ENCODE measurements at regions not wholly inside any gene's neighbourhood (a gene's known extent, or its start where the extent isn't known, plus 50 kb on each side); places are given as distances from the start of the nearest gene placed in this dataset.
A peak's percentile ranks its signal among the peaks of the same experiment; 100 is the strongest.

DNA sequence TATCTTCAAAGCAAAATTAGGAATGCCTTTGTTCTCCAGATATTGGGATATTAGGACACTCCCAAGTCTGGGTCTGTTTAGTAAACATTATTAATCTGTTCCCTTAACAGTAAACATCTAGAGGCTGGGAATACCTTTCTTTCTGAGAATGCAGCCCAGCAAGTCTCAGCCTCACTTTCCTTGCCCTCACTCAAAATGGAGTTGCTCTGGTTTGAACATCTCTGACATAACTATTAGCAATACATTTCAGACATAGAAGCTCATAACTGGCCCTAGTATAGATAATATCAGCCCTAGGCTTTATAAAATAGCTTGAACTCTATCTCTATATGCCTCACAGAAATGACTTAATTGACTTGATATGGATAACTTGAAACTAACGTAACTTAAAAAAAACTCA, 299.8 kb downstream of the SPATA18 start:
- H3K4me3 ChIP-seq (ENCODE audit: low read depth, low read length), result no peak overlapping the region
- in situ Hi-C loops (cut with HindIII; ENCODE audit: low sequenced_read_pairs), result no loop called here
- TF ChIP-seq, protein P1, sequence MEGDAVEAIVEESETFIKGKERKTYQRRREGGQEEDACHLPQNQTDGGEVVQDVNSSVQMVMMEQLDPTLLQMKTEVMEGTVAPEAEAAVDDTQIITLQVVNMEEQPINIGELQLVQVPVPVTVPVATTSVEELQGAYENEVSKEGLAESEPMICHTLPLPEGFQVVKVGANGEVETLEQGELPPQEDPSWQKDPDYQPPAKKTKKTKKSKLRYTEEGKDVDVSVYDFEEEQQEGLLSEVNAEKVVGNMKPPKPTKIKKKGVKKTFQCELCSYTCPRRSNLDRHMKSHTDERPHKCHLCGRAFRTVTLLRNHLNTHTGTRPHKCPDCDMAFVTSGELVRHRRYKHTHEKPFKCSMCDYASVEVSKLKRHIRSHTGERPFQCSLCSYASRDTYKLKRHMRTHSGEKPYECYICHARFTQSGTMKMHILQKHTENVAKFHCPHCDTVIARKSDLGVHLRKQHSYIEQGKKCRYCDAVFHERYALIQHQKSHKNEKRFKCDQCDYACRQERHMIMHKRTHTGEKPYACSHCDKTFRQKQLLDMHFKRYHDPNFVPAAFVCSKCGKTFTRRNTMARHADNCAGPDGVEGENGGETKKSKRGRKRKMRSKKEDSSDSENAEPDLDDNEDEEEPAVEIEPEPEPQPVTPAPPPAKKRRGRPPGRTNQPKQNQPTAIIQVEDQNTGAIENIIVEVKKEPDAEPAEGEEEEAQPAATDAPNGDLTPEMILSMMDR (IDR thresholded peaks at IDR 0.05; ENCODE audit: low read depth, low read length), result no peak
- no peak for DNase-seq (ENCODE audit: low read depth, low spot score)

DNA sequence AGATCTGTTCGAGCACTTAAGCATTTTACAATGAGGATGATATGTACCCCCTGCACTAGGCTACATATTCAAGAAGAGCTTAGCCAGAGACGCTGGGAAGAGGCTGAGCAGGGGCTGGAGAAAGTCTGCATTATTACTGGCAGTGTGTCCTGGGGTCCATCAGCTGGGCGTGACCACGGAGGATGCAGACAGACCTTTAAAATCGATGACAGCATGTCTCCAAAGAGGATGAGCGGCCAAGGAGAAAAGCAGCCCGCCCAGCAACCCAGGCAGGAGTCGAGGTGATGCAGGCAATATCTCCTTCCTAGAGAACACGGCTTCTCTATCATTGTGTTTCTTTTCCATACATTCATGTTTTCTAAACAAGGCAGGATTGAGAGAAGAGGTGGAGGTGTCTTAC, 300.7 kb downstream of the USP46 start:
- in situ Hi-C loops (cut with HindIII; ENCODE audit: low sequenced_read_pairs), result no loop called here
- TF ChIP-seq, protein P1 (IDR thresholded peaks at IDR 0.05; ENCODE audit: low read depth, low read length), result no peak
- no peak for DNase-seq (ENCODE audit: low read depth, low spot score)
- no peak overlapping the region for H3K4me3 ChIP-seq (ENCODE audit: low read depth, low read length)

DNA sequence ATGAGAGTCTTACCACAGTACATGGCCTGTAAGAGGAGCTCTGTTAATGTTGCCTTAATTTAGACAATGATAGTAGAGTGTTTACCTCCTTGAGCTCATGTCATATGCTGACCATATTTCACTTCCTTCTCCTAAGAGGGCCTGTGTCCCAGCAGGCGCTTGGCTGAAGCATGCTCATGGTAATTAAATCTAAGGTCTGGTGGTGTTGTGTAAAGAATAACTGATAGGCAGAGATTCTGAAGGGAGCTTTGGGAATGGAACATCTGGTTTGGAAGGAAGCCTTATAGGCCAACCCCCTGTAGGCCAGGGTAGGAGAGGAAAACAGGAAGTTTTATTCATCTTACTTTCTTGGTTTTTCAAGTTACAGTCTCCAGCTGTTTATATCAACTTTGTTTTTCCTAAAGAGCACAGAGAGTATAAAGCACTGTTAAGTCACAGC, 300.2 kb downstream of the USP46 start:
- in situ Hi-C loops (cut with HindIII; ENCODE audit: low sequenced_read_pairs), result no loop called here
- DNase-seq (ENCODE audit: low read depth, low spot score), result peak; percentile 38
- no peak overlapping the region for H3K4me3 ChIP-seq (ENCODE audit: low read depth, low read length)
- TF ChIP-seq, protein P1 (IDR thresholded peaks at IDR 0.05; ENCODE audit: low read depth, low read length), result no peak

DNA sequence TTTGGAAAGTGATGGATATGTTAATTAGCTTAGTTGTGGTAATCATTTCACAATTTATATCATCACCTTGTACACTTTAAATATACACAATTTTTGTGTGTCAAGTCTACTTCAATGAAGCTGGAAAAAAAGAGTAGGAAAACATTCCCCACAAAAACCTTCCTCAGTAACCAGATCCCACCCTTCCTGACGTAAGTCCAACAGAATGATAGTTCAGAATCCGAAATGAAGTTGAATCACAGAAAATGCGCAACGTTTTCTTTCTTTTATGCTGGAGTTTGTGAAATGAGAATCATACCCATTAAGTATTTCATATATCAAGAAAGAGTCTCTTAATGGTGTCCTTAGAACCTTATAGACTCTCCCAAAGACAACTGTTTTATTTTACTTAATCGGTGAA, 292.9 kb downstream of the USP46 start:
- H3K4me3 ChIP-seq (ENCODE audit: low read depth, low read length), result no peak overlapping the region
- TF ChIP-seq, protein P1 (IDR thresholded peaks at IDR 0.05; ENCODE audit: low read depth, low read length), result no peak
- no peak for DNase-seq (ENCODE audit: low read depth, low spot score)
- in situ Hi-C loops (cut with HindIII; ENCODE audit: low sequenced_read_pairs), result no loop called here

DNA sequence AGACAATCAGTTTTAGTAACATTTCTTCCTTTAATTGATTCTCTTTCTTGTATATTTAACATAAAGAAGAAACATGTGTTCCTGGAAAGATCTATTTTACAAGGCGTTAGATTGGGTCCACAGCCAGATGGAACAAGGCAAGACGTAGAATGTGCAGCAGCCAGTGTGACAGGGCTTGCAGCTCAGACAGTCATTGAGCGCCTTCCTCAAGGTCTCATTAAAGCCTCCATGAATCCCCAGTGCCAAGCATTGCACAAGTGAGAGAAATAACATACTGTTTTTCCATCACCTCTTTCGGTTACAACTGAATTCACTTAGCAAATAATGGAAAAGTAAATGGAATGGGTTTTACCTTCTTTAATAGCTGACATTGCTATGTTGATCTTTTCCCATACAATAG, 292.5 kb downstream of the USP46 start:
- no peak overlapping the region for H3K4me3 ChIP-seq (ENCODE audit: low read depth, low read length)
- no peak for DNase-seq (ENCODE audit: low read depth, low spot score)
- TF ChIP-seq, protein P1 (IDR thresholded peaks at IDR 0.05; ENCODE audit: low read depth, low read length), result no peak
- in situ Hi-C loops (cut with HindIII; ENCODE audit: low sequenced_read_pairs), result no loop called here

DNA sequence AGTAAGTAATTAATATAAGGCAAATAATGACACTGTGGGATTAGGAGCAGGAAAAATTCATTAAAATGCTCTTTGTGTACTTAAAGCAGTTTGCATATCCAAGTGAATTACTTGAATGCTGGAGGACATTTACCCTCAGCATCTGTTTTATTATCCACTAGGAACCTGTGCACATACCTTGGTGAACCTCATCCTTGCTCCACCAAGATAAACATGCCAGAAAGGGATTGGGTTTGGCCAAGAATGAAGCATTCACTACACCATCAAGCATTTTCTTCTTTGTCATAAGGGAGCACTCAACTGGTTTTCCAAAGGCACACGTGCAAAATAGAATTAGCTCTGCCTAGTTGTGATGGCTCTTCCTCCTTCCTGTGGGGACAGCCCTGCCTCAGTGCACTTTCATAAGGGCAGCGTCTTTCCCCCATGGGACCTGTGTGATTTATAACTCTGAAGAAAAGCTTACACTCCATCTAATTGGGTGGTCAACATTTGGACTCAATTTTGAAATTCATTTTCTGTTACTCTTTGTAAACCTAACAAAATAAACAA, 291.7 kb downstream of the USP46 start:
- in situ Hi-C loops (cut with HindIII; ENCODE audit: low sequenced_read_pairs), result no loop called here
- TF ChIP-seq, protein P1 (IDR thresholded peaks at IDR 0.05; ENCODE audit: low read depth, low read length), result no peak
- no peak for DNase-seq (ENCODE audit: low read depth, low spot score)
- H3K4me3 ChIP-seq (ENCODE audit: low read depth, low read length), result no peak overlapping the region

DNA sequence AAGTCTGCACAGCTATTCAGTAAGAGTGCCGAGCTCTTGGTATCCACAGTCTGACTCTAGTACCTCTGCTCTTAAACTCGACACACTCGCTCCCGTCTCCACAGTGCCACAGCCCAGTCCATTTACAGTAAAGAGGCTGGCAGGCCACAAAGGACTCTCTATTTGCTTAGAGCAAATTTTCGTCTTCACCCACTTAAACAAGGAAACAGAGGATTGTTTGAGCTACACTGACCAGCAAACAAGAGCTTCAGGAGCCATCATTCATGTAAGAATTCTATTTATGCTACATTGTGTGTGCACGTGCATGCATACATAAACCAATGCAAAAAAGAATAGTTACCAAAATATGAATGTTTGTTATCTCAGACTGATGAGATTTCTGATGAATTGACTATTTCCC, 290.2 kb downstream of the USP46 start:
- H3K4me3 ChIP-seq (ENCODE audit: low read depth, low read length), result no peak overlapping the region
- TF ChIP-seq, protein P1 (IDR thresholded peaks at IDR 0.05; ENCODE audit: low read depth, low read length), result no peak
- DNase-seq (ENCODE audit: low read depth, low spot score), result no peak
- in situ Hi-C loops (cut with HindIII; ENCODE audit: low sequenced_read_pairs), result no loop called here

Data from astrocyte of the spinal cord (primary cell).